NT2/D1 (cell line): ENCODE measurements at regions not wholly inside any gene's neighbourhood (a gene's known extent, or its start where the extent isn't known, plus 50 kb on each side); places are given as distances from the start of the nearest gene placed in this dataset.

Source experiments
- SUZ12 ChIP-seq: IDR thresholded peaks from 2 replicates; pipeline ENCODE4 v1.6.1; 2011; ENCODE audit not compliant: insufficient read length, insufficient read depth; ENCODE audit errors: extremely low read depth
- YY1 ChIP-seq: IDR thresholded peaks from 2 replicates; pipeline ENCODE4 v1.6.1; 2011; ENCODE audit not compliant: insufficient read length, insufficient read depth
- ZNF274 ChIP-seq: IDR thresholded peaks from 2 replicates; pipeline ENCODE4 v1.6.1; 2011; ENCODE audit warnings: mild to moderate bottlenecking, low read depth, low read length

DNA sequence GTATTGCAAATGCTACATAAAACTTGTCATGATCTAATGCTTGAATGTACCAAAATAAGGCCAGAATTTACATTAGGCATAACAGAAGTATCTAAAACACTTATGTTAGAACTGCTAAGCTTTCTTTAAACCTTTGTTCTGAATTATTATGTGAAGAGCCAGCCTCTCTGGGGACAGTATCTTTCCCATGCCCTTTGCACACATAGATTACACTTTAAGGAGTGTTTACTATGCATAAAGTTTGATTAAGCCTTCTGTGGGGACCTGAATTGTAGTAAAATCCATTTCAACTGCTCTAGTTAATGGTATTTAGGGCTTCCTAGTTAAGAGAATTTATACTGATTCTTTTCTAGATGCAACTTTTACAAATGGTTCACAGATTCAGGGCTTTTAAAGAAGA, 444.7 kb downstream of the IPMK start:
- TF ChIP-seq YY1, result no peak
- no peak for TF ChIP-seq ZNF274
- no peak for TF ChIP-seq SUZ12
